HG03196 (cell line): ENCODE measurements at regions not wholly inside any gene's neighbourhood (a gene's known extent, or its start where the extent isn't known, plus 50 kb on each side); places are given as distances from the start of the nearest gene placed in this dataset.

ENCODE experiments used
- ATAC-seq: cut with Tn5 transposase; IDR thresholded peaks from one replicate; pipeline ENCODE4 v1.9.1; 2021; ENCODE audit not compliant: unreplicated experiment

- no peak for ATAC-seq
Observed at GRCh38 chr3:193870376-193871219, 265.4 kb upstream of the HES1 start.

DNA sequence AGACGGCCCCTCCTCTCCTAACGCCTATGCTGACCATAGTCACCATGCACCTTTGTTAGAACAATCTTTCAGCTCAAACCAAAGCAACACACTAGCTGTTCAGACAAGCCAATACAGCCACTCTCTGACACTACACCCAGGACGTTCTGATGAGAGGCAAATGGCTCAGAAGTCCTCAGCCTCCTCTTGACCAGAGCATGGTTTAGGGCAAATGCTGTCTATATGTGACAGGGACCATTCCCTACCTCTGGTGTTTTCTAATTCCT lies 264.8 kb upstream of the HES1 start:
- ATAC-seq = no peak

GRCh38 chr3:193872265-193872753 lies 263.6 kb upstream of the HES1 start:
- ATAC-seq = peak; percentile 52

GRCh38 chr3:193873426-193874201 lies 262.3 kb upstream of the HES1 start:
- no peak for ATAC-seq

DNA sequence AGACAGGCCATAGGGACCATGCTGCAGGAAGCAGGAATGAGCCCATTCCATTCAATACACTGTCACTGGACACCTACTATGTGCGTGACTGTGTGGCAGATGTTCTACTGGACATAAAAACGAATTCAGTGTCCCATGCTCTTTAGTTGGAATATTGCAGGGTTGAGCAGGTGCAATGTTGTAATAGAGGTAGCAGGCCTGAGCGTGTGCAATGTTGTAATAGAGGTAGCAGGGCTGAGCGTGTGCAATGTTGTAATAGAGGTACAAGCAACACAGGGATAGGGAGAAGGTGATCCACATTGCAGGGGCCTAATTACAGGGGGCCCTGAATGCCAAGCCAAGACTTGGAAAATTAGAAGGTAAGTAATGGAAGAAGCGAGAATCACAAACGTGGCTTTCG lies 261.4 kb upstream of the HES1 start:
- ATAC-seq = no peak

- ATAC-seq = no peak
Observed at GRCh38 chr3:193874997-193875593, 260.9 kb upstream of the HES1 start.

DNA sequence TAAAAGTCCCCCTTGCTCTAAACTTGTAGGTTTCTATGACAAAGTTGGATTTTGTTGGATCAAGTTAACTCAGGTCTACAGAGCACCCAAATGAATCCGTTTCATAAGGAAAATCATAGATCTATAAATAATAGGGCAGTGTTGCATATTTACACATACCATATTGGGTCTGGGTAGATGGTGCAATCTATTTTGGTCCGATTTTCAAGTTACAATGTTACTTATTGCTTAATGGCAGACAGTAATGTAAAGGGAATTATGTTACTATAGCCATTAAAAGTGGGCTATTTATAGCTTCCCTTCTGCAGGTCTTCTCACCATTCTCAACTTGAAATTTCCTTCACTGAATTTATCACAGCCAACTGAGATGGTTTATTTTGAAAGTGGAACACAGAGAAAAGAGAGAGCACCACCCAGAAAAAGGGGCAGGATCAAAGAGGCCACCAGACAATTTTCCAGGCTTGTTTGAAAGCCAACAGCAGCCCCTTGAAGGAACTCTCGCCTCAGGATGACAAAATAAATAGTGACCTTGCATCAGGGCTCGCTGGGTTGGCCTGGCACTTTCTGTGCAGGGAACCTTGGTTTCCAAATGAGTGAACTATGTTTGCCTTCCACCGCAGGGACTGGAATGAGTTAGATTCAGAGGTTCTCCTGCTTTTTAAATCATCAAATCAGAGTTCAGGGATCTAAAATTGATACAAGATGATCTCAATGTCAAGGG lies 260.2 kb upstream of the HES1 start:
- no peak for ATAC-seq

GRCh38 chr3:193879099-193879863 lies 256.7 kb upstream of the HES1 start:
- no peak for ATAC-seq

DNA sequence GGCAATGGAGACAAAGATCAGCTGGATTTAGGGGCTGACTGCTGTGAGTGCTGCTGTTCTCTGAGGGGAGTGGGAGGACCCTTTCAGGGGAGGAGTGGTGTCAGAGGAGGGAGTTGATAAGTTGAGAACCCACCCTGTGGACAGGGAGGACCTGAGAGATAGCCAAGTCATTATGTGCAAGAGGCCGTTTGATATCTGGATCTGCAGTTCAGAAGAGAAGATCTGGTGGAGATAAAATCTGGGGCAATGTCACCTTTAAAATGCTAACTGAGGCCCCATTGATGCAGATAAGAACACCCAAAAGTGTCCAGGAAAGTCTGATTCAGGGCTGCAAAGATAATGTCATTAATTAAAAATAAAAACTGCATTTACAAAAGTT lies 256.1 kb upstream of the HES1 start:
- no peak for ATAC-seq

DNA sequence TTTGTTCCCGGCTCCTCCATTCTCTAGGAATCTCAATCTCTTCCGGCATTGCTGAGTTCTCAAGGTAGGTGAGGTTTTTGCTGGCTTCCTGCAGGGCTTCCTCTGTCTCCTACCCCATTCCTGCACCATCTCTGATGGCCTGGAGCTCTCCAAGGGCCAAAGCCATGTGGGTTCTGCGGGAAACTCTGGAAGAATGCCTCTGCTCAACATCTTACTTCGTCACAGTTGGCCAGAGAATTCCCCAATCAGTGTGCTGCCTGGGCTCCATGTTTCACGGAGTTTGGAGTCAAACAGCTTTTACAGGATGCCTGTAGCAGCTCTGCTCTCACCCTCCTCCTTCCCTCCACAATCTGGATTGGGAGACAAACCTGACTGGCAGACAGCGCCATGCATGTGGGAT lies 253.9 kb upstream of the HES1 start:
- no peak for ATAC-seq

- ATAC-seq = no peak
Observed at GRCh38 chr3:193883551-193883950, 252.4 kb upstream of the HES1 start.

DNA sequence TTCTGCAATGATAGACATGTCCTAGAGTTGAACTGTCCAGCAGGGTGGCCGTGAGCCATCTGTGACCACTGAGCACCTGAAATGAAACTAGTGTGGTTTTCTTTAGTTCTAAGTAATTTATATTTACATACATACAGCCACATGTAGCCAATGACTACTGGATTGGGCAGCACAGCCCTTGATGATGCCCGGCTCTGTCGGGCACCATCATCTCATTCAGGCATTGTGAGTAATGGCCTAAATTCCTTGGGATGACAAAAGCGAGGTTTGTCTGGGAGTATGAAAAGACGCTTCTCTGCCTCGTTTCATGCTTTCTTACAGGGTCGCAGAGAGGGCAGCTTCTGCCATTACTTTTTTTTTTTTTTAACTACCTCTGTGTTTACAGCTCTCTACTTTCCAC lies 251.9 kb upstream of the HES1 start:
- ATAC-seq = no peak

- no peak for ATAC-seq
Observed at GRCh38 chr3:193884652-193885051, 251.3 kb upstream of the HES1 start.

DNA sequence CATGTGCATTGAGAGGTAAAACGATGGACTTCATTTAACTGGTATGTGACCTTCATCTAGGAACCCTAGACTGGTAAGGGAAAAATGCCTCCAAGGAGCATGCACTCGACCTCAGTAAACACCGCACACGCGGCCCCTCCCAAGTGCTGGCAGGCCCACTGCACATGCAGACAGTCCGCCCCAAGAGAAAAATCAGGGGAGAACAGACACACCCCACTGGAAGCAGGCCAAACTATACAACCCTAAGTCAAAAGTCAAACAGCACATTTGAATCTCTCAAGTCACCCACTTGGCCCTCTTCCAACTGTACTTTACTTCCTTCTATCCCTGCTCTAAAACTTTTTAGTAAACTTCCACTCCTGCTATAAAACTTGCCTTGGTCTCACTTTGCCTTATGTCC lies 250.1 kb upstream of the HES1 start:
- ATAC-seq = no peak

DNA sequence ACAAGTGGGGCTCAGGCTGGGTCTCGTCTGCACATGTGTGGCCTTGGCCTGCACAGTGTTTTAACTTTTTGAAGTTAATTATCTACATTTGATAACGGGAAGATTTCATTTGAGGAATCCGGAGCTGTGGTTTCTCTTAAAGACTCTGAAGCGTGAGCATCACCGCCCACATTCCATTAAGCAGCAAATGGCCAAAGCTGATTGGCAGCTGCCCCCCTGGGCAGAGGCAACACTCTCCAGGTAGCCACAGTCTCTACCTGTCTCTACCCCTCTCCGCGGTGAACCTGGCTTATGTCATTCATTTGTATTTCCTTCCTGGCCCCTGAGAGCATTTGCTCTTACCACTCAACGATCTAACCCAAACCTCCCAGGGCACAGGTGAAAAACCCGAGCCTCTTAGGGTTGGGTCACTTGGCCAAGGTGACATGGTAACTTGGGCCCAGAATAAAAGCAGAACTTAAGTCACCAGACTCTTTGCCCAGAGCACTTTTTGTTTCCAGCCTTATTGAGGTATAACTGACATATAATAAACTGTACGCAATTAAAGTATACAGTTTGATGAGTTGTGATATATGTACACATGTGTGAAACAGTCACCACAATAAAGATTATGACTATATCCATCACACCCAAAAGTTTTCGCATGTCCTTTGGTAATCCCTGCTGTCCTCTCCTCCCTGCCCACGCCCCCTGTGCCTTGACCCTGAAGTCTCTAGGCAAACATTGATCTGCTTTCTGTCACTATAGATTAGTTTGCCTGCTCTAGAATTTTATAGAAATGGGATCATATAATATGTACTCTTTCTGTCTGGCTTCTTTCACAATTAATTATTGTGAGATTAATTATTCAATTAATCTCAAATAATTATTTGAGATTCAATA lies 245.7 kb upstream of the HES1 start:
- ATAC-seq = no peak

DNA sequence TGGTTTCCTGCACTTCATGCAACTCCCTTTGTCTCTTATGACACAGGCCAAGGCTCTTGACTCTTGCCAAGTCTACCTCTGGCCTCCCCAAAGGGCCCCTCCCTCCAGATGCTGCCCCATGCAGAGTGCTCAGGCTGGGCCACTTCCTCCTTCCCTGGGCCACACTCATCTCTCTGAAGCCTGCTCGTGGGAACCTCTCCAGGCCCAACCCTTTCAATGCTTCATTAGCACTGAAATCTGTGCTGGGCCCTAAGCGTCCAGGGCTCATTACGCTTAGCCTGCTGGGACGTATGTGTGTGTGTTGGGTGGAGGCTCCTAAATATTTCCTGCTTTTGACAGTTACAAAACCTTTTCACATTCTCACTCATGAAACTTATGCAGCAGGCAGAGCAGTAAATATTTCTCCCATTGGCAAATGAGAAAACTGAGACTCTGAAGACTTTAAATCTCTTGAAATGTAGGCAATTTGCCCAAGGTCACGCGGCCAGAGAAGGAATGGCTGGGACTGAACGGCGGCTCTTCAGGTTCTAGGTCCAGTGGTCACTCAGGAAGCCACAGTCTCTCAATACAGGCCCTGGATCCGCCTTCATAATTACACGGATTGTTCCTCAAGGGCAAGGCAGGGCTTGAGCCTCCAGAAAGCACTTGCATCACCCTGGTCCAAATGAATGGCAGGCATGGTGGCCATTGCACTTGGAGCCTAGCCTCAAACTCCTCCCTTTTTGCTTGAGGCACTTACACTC lies 241.7 kb upstream of the HES1 start:
- ATAC-seq = no peak

- ATAC-seq = no peak
Observed at GRCh38 chr3:193895409-193895808, 240.5 kb upstream of the HES1 start.

DNA sequence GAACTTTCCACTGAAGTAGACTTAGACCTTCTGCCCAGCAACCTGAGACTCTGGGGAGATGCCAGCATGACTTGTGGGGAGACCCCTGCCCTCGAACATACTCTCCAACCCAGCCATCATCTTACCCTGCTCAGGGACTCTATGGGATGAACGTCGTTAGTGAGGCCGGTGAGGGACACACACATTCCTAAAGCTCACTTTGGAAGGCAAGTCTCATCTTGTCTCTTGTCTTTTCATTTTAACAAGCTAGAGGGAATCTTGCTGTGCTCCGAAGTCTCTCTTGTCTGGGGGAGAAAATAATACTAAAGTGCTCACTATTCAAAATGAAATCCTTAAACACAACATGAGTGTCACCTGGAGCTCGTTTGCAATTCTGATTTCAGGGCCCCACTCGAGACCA lies 239.5 kb upstream of the HES1 start:
- ATAC-seq = no peak

DNA sequence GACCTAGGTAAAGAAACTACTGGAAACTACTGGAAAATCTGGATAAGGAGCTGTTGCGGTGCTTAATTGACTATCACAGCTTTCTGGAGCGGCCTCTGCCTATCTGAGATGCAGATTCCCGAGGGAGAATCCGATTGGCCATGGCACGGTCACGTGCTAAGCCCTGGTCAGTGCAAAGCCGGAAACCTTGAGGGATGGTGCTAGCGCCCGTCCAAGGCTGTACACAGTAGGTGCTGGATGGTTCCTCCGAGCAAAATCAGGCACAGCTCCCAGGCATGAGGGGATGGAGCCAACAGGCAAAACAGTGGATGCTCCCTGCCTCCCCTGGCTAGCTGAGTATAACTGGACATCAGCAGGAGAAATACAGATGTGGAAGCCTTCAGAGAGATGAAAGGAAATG lies 238.7 kb upstream of the HES1 start:
- no peak for ATAC-seq
